HG03103 (cell line): ENCODE measurements at regions not wholly inside any gene's neighbourhood (a gene's known extent, or its start where the extent isn't known, plus 50 kb on each side); places are given as distances from the start of the nearest gene placed in this dataset.
A peak's percentile ranks its signal among the peaks of the same experiment; 100 is the strongest.

ENCODE experiments used
- ATAC-seq: cut with Tn5 transposase; IDR thresholded peaks from one replicate; pipeline ENCODE4 v1.9.1; 2021; ENCODE audit warnings: low read depth; ENCODE audit not compliant: unreplicated experiment

GRCh38 chr13:27014406-27015359 is 156.9 kb downstream of the USP12 start:
- ATAC-seq, result no peak

GRCh38 chr13:27012482-27013197 is 159.0 kb downstream of the USP12 start:
- ATAC-seq, result no peak

- ATAC-seq, result no peak
Measured at GRCh38 chr13:27011661-27012060, 159.9 kb downstream of the USP12 start.

DNA sequence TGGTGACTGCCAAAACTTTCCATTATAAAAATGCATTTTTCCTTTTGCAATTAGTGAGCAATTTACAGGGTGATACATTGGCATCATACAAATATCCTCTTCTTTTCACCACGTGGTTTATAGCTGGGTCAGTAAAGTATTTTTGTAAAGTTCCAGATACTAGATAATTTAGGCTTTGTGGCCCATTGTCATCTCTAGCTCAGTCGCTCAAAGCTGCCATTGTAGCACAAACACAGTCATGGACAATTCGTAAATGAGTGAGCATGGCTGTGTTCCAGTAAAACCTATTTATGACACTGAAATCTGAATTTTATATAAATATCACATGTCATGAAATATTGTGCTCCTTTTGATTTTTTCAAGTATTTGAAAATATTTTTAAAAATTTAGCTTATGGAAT is 162.9 kb downstream of the USP12 start:
- ATAC-seq, result no peak

GRCh38 chr13:27007166-27007565 is 164.4 kb downstream of the USP12 start:
- no peak for ATAC-seq

DNA sequence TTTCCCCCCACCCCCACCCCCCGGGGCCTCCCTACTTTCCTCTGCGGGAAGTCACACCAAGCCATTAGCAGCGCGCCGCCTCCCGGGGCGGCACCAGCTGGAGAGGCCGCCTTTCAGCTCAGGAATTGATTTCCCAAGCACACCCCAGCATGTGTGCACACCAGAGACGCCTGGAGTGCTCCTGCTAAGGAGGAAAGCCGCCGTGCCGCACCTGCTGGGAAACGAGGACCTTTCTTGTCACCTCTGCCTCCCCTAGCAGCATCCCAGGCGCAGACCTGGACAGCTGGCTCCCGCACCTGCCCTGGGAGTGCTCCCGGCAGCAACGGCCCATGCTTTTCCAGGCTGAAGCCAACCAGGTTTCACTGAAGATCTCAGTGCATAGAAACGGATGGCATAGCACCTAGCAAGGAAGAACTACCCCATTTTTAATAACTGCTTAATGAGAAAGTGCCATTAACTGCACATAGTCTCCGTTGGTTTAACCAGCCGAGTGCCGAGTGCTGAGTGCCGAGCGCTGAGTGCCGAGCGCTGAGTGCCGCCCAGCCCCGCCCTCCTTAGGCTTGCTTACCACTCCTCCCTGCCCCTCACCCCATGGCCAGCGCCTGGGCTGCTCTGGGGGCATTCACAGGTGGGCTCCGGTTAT is 165.0 kb downstream of the USP12 start:
- ATAC-seq, result no peak

DNA sequence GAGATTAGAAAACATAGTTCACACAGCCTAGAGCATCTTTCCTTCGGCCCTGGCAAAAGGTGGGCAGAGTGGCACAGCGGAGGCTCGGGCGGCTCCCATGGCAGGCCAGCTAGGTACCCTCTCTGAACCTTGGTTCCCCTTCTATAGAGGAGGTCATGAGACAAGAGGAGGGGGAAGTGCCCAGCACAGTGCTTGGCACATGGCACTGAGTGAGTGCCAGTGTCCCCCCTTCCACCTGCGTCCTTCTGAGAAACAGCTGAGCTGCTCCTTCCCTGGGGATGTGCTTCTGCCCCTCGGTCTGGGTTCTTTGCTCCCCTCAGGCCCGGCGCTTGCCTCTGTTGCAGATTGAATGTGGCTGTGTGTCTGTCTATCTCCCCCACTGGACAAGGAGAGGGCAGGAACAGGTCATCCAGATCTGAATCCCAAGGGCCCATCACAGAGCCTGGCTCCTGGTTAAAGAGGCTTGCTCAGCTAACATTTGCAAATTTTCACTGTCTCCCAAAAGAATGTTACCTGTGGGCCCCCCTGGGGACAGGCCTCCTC is 165.6 kb downstream of the USP12 start:
- no peak for ATAC-seq

DNA sequence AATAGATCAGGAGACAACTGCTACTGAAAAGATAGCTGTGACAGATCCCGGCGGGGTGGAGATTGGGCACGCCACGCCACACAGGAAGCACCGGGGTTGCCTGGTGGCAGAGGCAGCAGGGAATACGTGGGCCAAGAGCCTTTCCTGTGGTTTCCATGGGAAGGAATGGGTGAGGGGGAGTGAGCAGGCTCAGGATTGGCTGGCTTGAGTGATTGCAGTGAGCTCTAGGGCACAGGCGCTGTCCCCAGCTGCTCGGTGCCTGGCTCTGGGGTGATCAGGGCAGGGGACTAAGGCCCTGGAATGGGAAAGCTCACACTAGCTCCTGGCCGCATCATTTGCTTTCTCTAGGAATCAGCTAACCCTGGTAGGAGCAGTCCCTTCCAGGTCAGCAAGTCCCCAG is 166.1 kb downstream of the USP12 start:
- no peak for ATAC-seq

DNA sequence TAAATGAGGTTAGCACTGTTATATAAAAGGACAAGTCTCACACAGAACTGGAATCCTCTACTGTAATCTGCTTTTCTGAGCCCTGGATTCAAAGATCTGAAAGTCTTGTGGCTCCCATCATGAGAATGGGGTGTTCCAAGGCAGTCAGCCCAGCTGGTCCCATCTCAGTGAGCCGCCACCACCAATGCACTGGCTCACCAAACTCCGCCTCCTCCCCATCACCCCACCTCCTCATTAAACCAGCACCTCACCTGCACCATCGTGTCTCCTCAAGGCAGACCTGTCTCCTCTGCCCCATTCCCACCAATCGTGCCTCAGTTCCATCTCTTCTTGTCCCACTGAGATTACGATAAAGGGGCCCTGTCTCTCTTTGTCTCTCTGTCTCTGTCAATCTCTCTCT is 166.7 kb downstream of the USP12 start:
- ATAC-seq, result no peak

DNA sequence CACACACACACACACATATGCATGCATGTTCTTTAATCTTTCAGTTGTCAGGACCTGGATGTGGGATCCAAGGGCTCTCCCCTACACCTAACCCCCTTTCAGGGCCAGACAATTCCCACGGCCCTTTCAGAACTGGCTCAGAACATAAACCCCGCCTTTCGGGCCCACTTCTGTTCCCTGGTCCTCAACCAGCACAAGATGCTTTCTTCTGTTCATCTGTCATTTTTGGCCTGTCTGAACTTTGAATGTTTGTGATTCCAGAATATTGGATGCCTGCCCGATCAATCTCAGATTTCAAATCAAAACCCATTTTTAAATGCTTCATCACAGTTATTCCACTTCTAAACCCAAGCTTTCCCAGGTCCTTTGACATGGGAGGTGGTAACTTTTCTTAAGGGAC is 167.3 kb downstream of the USP12 start:
- ATAC-seq, result no peak

GRCh38 chr13:27001705-27002104 is 169.9 kb downstream of the USP12 start:
- ATAC-seq, result no peak

- no peak for ATAC-seq
Measured at GRCh38 chr13:27000686-27001085, 170.9 kb downstream of the USP12 start.

DNA sequence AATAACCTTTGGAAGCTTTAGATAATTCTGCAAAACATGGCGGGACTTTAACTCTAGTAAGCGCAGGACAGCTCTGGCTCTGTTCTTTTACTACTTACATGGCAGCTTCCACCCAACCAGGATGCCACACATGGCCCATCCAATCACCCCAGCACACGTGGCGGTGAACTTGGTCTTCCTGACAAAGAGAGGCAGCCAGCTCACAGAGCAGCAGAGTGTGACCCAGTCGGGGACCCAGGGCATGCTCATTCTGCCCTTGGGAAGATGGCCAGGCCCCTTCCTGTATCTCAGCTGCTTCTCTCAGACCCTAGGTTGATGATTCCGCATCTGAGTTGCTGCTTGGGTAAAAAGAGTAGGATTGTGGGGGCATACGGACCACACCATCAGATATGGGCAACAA is 172.1 kb downstream of the USP12 start:
- no peak for ATAC-seq

- ATAC-seq, result no peak
Measured at GRCh38 chr13:26998292-26998691, 173.3 kb downstream of the USP12 start.

DNA sequence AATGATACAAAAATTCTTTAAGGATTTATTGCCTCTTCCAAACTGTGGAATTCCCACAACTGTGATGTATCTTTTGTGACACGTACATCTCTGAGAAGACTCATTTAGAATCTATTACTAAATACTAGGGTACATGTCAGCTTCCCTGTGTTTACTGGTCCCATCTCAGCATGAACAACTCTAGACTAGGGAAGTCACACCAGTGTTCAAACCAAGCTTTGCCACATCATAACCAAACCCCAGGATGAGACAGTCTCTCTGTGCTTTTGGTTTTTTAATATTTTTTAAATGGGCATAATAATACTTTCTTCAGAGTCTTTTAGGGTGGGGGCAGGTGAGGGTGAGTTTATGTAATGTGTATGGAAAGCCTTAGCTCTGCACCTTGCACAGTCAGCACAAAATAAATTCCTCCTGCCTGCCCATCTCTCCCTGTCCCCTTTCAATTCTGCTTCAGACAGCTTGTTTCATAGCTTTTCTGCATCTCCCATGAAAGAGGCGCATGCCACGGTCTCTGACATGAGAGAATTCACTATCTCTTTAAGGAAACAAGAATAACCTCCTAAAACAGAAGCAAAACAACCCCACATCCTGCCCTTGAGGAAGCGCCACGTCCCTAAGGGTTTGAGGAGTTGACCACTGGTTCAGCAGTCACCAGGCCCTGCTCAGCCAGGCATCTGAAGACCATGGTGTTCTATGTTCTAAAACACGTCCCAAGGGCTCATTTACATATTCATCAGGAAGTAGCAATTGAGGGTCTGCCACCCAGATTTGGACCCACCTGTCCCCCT is 174.5 kb downstream of the USP12 start:
- peak; percentile 76 for ATAC-seq

GRCh38 chr13:26995159-26995558 is 176.5 kb downstream of the USP12 start:
- no peak for ATAC-seq

GRCh38 chr13:26993780-26994179 is 177.8 kb downstream of the USP12 start:
- ATAC-seq, result no peak

DNA sequence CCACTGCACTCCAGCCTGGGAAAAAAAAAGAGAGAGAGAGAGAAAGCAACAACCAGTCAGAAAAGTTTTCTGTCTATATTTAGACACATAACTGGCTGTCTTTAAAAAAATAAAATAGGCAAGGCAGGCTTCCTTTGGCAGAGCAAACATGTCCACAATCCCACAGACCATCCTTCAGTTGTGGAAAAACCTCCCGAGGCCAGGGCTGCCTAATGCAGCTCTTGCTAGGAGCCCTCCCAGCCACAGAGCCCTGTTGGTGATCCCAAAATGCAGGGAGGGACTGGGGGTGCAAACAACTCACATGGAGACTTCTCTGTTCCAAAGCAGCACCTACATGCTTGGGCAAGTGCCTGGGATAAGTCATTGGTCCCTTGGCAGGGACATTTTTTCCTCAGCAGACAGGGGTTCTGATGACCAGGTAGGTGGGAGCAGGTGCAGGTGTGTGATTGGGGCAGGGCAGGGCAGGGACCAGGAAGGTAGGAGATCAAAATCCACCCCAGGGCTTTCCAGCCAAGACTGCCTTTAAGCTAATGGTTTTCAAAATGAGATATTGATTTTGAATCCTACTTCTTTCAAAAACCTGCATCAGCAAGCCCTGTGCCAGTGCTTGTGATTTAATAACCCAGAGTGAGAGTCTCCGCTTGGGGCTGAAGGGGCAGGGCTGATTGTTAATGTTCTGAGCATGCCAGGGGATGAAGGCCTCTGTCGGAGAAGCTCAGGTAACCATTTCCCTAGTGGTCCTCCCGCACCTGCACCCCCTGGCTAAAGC is 178.5 kb downstream of the USP12 start:
- no peak for ATAC-seq

- no peak for ATAC-seq
Measured at GRCh38 chr13:26991508-26992181, 180.0 kb downstream of the USP12 start.
